ENCODE measurements at regions not wholly inside any gene's neighbourhood (a gene's known extent, or its start where the extent isn't known, plus 50 kb on each side); places are given as distances from the start of the nearest gene placed in this dataset.

DNA sequence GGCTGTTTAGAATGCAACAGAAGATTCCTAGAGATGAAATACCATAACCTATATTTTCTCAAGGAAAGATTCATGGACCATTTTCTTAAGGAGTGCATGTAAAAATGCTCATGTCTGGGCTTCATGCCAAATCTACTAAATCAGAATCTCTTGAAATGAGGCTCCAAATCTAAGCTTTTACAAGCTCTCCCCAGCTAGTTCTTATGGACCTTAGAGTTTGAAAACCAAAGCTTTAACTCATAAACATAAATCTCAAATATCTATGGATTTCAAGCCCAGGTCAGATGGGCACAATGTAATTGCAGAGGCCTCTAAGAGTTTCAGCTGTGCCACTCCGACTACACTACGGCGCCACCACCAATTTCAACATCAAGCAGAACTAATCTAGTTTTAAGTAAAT lies 117.3 kb upstream of the CAND1 start:
- intact Hi-C loops (cut with micrococcal nuclease; ENCODE audit: unreplicated experiment) = no loop called here
- Histone ChIP-seq H3K27me3 (ENCODE audit: control insufficient read depth, insufficient read depth, low read length) (no peaks in the 10 kb centered on the region), H3K4me1 (ENCODE audit: control insufficient read depth, insufficient read depth, low read length) (no peaks in the 10 kb centered on the region), H3K4me3 (ENCODE audit: low read depth in 2 of 2, low read length in 2 of 2) (no peak overlapping the region), H3K36me3 (ENCODE audit: control insufficient read depth, insufficient read depth, low read length) (no peaks in the 10 kb centered on the region), H3K9me3 (ENCODE audit: control insufficient read depth, insufficient read depth, low read depth, low read length) (no peaks in the 10 kb centered on the region), H3K27ac (ENCODE audit: low read length) (no peak overlapping the region)
- TF ChIP-seq TCF7L2 (IDR thresholded peaks at IDR 0.05; ENCODE audit: low read depth, low read length) (no peak), POLR2AphosphoS5 (IDR thresholded peaks at IDR 0.05; ENCODE audit: low read depth, low read length) (no peak), SIN3A (IDR thresholded peaks at IDR 0.05; ENCODE audit: borderline replicate concordance, insufficient read depth, low read depth, low read length) (no peak)
- TF ChIP-seq, protein P1, sequence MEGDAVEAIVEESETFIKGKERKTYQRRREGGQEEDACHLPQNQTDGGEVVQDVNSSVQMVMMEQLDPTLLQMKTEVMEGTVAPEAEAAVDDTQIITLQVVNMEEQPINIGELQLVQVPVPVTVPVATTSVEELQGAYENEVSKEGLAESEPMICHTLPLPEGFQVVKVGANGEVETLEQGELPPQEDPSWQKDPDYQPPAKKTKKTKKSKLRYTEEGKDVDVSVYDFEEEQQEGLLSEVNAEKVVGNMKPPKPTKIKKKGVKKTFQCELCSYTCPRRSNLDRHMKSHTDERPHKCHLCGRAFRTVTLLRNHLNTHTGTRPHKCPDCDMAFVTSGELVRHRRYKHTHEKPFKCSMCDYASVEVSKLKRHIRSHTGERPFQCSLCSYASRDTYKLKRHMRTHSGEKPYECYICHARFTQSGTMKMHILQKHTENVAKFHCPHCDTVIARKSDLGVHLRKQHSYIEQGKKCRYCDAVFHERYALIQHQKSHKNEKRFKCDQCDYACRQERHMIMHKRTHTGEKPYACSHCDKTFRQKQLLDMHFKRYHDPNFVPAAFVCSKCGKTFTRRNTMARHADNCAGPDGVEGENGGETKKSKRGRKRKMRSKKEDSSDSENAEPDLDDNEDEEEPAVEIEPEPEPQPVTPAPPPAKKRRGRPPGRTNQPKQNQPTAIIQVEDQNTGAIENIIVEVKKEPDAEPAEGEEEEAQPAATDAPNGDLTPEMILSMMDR (IDR thresholded peaks at IDR 0.05) = no peak
- TF ChIP-seq, protein P2, sequence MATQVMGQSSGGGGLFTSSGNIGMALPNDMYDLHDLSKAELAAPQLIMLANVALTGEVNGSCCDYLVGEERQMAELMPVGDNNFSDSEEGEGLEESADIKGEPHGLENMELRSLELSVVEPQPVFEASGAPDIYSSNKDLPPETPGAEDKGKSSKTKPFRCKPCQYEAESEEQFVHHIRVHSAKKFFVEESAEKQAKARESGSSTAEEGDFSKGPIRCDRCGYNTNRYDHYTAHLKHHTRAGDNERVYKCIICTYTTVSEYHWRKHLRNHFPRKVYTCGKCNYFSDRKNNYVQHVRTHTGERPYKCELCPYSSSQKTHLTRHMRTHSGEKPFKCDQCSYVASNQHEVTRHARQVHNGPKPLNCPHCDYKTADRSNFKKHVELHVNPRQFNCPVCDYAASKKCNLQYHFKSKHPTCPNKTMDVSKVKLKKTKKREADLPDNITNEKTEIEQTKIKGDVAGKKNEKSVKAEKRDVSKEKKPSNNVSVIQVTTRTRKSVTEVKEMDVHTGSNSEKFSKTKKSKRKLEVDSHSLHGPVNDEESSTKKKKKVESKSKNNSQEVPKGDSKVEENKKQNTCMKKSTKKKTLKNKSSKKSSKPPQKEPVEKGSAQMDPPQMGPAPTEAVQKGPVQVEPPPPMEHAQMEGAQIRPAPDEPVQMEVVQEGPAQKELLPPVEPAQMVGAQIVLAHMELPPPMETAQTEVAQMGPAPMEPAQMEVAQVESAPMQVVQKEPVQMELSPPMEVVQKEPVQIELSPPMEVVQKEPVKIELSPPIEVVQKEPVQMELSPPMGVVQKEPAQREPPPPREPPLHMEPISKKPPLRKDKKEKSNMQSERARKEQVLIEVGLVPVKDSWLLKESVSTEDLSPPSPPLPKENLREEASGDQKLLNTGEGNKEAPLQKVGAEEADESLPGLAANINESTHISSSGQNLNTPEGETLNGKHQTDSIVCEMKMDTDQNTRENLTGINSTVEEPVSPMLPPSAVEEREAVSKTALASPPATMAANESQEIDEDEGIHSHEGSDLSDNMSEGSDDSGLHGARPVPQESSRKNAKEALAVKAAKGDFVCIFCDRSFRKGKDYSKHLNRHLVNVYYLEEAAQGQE (IDR thresholded peaks at IDR 0.05; ENCODE audit: insufficient read depth in 1 of 2, low read depth in 2 of 2, low read length in 1 of 2) = no peak
- BruUV-seq (replicated peaks) = no TSS peak
- POLR2A ChIA-PET = no interaction called here
- CTCF ChIA-PET = no interaction called here
- ATAC-seq (no peak), DNase-seq (ENCODE audit: low read depth, low spot score) (no peak)
- in situ Hi-C loops (cut with HindIII; ENCODE audit: low pct_unique_long_range_greater_than_20kb, low sequenced_read_pairs) = no loop called here

- TF ChIP-seq SIN3A (IDR thresholded peaks at IDR 0.05; ENCODE audit: borderline replicate concordance, insufficient read depth, low read depth, low read length) (no peak), TCF7L2 (IDR thresholded peaks at IDR 0.05; ENCODE audit: low read depth, low read length) (no peak), POLR2AphosphoS5 (IDR thresholded peaks at IDR 0.05; ENCODE audit: low read depth, low read length) (no peak)
- TF ChIP-seq, protein P2 (IDR thresholded peaks at IDR 0.05; ENCODE audit: insufficient read depth in 1 of 2, low read depth in 2 of 2, low read length in 1 of 2) = no peak
- TF ChIP-seq, protein P1 (IDR thresholded peaks at IDR 0.05) = no peak
- no peak overlapping the region for H3K4me3 ChIP-seq (ENCODE audit: low read depth in 2 of 2, low read length in 2 of 2)
- no peak for DNase-seq (ENCODE audit: low read depth, low spot score)
- H3K27ac ChIP-seq (ENCODE audit: low read length) = no peak overlapping the region
- H3K4me1 ChIP-seq (ENCODE audit: control insufficient read depth, insufficient read depth, low read length) = no peaks in the 10 kb centered on the region
- intact Hi-C loops (cut with micrococcal nuclease; ENCODE audit: unreplicated experiment) (no loop called here), in situ Hi-C loops (cut with HindIII; ENCODE audit: low pct_unique_long_range_greater_than_20kb, low sequenced_read_pairs) (no loop called here)
- no peak for ATAC-seq
- no TSS peak for BruUV-seq (replicated peaks)
- ChIA-PET POLR2A (no interaction called here), CTCF (no interaction called here)
- no peaks in the 10 kb centered on the region for H3K36me3 ChIP-seq (ENCODE audit: control insufficient read depth, insufficient read depth, low read length)
- no peaks in the 10 kb centered on the region for H3K9me3 ChIP-seq (ENCODE audit: control insufficient read depth, insufficient read depth, low read depth, low read length)
- H3K27me3 ChIP-seq (ENCODE audit: control insufficient read depth, insufficient read depth, low read length) = no peaks in the 10 kb centered on the region
Observed at GRCh38 chr12:67152451-67152850, 116.7 kb upstream of the CAND1 start.

Measured in Panc1 (cell line).